Stimulated activated CD8-positive, alpha-beta memory T cell treated with anti-CD3 and anti-CD28 coated beads, Interleukin-12 subunit alpha, Interleukin-12 subunit beta, amount 100 ng/mL, for 1 hour (primary cell): ENCODE measurements at regions not wholly inside any gene's neighbourhood (a gene's known extent, or its start where the extent isn't known, plus 50 kb on each side); places are given as distances from the start of the nearest gene placed in this dataset.
"Not testable (repeated sequence)": the region's sequence is repeated elsewhere in the genome, so short reads cannot be mapped to it uniquely, and the experiment has no call there.

Source experiments
- DNase-seq: peaks from one replicate; pipeline ENCODE4 v3.0.0-alpha.2; 2020; ENCODE audit warnings: low read depth

- DNase-seq, result no peak
These were observed 196.1 kb downstream of the GOLGA6L6 start for GRCh38 chr15:20345401-20345958.

DNA sequence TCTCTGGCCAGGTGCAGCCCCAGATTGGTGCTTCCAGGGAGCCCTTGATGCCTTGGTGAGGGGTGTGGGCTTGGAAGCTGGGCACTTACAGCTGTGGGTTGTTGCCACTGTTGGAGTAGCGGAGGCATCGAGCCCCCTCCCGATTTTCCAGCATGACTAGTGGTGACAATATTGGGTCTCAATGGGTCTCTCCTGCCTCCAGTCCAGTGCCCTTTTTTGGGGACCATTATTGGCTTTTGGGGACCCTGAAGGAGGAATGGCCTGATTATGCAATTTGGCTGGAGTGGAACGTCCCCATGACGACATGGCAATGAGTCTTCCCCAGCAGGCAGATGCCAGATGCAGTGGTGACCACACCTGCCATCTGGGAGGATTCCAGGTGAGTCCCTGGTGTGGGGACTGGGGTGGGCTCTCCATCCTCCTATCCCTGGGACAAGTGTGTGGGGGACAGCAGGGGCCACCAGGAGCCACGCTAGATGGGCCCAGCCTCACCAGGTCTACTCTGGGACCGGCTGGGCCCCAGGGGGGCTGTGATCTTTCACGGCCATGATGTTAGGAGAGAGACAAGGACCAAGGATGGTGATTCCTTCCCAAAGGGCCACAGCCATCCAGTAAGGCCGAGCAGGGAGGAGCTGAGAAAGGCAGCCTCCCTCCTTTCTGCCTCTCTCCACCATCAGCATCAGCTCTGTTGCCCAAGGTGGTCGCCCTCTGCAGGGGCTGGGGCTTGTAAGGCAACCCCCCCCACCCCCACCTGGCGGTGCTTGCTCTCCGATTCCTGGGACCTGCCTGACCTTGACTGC lies 196.8 kb downstream of the GOLGA6L6 start:
- DNase-seq, result no peak

DNA sequence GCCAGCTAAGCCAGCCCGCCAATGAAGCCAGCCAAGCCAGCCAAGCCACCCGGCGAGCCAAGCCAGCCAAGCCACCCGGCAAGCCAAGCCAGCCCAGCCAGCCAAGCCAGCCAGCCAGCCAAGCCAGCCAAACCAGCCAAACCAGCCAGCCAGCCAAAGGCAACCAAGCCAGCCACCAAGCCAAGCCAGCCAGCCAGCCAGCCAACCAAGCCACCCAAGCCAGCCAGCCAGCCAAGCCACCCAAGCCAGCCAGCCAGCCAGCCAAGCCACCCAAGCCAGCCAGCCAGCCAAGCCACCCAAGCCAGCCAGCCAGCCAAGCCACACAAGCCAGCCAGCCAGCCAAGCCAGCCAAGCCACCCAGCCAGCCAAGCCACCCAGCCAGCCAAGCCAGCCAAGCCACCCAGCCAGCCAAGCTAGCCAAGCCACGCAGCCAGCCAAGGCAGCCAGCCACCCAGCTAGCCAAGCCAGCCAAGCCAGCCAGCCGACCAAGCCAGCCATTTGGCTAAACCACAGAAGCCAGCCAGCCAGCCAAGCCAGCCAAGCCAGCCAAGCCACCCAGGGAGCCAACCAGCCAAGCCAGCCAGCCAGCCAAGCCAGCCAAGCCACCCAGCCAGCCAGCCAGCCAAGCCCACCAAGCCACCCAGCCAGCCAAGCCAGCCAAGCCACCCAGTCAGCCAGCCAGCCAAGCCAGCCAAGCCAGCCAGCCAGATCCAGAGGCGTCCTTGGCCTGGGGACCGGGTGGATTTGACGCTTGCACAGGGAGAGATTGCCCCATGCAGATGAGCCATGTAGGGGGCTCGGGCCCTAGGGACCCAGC lies 198.0 kb downstream of the GOLGA6L6 start:
- not testable (repeated sequence) for DNase-seq

- not testable (repeated sequence) for DNase-seq
These were observed 198.8 kb downstream of the GOLGA6L6 start for GRCh38 chr15:20342601-20343394.

DNA sequence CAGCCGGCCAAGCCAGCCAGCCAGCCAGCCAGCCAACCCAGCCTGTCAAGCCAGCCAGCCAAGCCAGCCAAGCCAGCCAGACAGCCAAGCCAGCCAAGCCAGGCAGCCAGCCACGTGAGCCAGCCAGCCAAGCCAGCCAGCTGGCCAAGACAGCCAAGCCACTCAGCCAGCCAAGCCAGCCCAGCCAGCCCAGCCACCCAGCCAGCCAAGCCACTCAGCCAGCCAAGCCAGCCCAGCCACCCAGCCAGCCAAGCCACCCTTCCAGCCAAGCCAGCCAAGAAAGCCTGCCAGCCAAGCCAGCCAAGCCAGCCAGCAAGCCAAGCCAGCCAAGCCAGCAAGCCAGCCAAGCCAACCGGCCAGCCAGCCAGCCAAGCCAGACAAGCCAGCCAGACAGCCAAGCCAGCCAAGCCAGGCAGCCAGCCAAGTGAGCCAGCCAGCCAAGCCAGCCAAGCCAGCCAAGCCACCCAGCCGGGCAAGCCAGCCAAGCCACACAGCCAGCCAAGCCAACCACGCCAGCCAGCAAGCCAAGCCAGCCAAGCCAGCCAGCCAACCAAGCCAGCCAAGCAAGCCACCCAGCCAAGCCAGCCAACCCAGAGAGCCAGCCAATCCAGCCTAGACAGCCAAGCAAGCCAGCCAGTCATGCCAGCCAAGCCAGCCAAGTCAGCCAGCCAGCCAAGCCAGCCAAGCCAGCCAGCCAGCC lies 199.5 kb downstream of the GOLGA6L6 start:
- DNase-seq, result no peak

DNA sequence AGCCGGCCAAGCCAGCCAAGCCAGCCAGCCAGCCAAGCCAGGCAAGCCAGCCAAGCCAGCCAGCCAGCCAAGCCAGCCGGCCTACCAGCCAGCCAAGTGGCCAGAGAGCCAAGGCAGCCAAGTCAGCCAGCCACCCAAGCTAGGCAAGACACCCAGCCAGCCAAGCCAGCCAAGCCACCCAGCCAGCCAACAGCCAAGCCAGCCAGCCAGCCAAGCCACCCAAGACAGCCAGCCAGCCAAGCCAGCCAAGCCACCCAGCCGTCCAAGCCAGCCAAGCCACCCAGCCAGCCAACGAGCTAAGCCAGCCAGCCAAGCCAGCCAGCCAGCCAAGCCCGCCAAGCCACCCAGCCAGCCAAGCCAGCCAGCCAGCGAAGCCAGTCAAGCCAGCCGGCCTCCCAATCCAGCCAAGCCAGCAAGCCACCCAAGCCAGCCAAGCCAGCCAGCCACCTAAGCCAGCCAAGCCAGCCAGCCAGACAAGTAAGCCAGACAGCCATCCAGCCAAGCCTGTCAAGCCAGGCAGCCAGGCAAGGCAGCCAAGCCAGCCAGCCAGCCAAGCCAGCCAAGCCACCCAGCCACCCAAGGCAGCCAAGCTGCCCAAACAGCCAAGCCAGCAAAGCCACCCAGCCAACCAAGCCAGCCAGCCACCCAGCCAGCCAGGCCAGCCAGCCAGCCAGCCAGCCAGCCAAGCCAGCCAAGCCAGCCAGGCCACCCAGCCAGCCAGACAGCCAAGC lies 200.5 kb downstream of the GOLGA6L6 start:
- no peak for DNase-seq

DNA sequence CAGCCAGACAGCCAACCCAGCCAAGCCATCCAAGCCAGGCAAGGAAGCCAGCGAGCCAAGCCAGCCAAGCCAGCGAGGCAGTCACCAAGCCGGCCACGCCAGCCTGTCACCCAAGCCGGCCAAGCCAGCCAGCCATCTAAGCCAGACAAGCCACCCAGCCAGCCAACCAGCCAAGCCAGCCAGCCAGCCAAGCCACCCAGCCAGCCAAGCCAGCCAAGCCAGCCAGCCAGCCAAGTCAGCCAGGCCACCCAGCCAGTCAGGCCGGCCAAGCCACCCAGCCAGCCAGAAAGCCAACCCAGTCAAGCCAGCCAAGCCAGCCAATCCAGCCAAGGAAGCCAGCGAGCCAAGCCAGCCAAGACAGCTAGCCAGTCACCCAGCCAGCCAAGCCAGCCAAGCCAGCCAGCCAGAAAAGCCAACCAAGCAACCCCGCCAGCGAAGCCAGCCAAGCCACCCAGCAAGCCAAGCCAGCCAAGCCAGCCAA lies 201.2 kb downstream of the GOLGA6L6 start:
- no peak for DNase-seq

GRCh38 chr15:20339086-20339791 lies 202.4 kb downstream of the GOLGA6L6 start:
- not testable (repeated sequence) for DNase-seq

GRCh38 chr15:20338671-20339070 lies 202.9 kb downstream of the GOLGA6L6 start:
- DNase-seq, result not testable (repeated sequence)

DNA sequence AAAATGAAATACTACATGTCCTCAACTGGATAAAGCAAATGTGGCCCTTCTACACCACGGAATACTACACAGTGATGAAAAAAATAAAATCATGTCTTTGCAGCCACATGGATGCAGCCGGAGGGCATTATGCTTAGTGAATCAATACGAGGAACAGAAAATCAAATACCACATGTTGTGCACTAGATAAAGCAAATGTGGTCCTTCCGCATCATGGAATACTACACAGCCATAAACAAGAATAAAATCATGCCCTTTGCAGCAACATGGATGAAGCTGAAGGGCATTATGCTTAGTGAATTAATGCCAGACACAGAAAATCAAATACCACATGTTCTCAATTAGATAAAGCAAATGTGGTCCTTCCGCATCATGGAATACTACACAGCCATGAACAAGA lies 204.4 kb downstream of the GOLGA6L6 start:
- DNase-seq, result not testable (repeated sequence)

GRCh38 chr15:20334451-20334850 lies 207.1 kb downstream of the GOLGA6L6 start:
- DNase-seq, result not testable (repeated sequence)

- not testable (repeated sequence) for DNase-seq
These were observed 215.8 kb downstream of the GOLGA6L6 start for GRCh38 chr15:20325751-20326150.

DNA sequence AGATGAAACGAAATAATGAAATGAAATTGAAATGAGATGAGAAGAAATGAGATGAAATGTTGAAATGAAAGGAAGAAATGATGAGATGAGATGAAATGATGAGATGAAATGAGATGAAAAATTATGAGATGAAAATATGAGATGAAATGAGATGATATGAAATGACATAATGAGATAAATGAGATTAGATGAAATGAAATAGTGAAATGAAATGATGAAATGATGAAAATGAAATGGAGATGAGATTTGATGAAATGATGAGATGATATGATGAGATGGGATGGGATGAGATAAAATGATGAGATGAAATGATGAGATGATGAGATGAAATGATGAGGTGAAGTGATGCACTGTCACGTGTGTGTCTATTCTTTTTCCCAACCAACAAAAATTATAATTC lies 224.5 kb downstream of the GOLGA6L6 start:
- DNase-seq, result not testable (repeated sequence)

- DNase-seq, result not testable (repeated sequence)
These were observed 230.5 kb downstream of the GOLGA6L6 start for GRCh38 chr15:20311014-20311680.

- no peak for DNase-seq
These were observed 231.0 kb downstream of the GOLGA6L6 start for GRCh38 chr15:20310603-20311002.

- DNase-seq, result not testable (repeated sequence)
These were observed 231.6 kb downstream of the GOLGA6L6 start for GRCh38 chr15:20309966-20310365.

DNA sequence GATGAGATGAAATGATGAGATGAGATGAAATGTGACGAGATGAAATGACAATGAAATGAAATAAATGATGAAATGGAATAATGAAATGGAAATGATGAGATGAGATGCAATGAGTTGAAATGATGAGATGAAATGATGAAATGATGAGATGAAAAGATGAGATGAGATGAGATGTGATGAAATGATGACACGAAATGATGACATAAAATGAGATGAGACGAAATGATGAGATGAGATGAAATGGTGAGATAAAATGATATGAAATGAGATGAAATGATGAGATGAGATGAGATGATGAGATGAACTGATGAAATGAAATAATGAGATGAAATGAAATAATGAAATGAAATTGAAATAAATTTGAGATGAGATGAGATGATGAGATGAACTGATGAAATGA lies 232.2 kb downstream of the GOLGA6L6 start:
- not testable (repeated sequence) for DNase-seq

GRCh38 chr15:20308027-20308690 lies 233.4 kb downstream of the GOLGA6L6 start:
- not testable (repeated sequence) for DNase-seq

DNA sequence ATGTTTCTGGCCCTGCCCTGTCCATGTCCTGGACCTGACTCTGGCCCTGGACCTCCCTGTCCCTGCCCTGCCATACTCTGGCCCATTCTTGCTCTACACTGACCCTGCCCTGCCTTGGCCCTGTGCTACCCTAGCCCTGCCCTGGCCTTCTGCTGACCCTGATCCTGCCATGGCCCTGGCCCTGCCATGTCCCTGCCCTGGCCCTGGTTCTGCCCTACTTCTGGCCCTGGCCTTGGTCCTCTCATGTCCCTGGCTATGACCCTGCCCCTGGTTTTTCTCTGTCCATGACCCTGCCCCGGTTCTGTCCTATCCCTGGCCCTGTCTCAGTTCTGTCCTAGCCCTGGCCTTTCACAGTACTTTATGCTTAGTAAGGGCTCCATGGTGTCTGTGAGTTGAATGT lies 234.5 kb downstream of the GOLGA6L6 start:
- DNase-seq, result not testable (repeated sequence)
